Stomach (tissue), 4 donors: ENCODE measurements at regions not wholly inside any gene's neighbourhood (a gene's known extent, or its start where the extent isn't known, plus 50 kb on each side); places are given as distances from the start of the nearest gene placed in this dataset.

Experiments used
- CTCF ChIP-seq, 7 experiments: fragments of 450-650 bp in 4 of 7; fragments of 200-600 bp in 3 of 7; sonication (generic) in 3 of 7; IDR thresholded peaks; one replicate each; pipeline ENCODE4 v1.5.1; 2016 to 2019; ENCODE audit warnings: antibody characterized with exemption in 7 of 7, control low read depth in 2 of 7, mild to moderate bottlenecking in 1 of 7
- EP300 ChIP-seq: sonication (generic); formaldehyde crosslinking; IDR thresholded peaks from one replicate; pipeline ENCODE4 v1.6.1; 2017; ENCODE audit warnings: antibody characterized with exemption
- POLR2A ChIP-seq, 4 donors: fragments of 450-650 bp; IDR thresholded peaks; one replicate each; pipeline ENCODE4 v1.6.1; 2016; ENCODE audit warnings: antibody characterized with exemption in 4 of 4, control low read depth in 2 of 4, mild to moderate bottlenecking in 1 of 4, moderate library complexity in 1 of 4
- POLR2AphosphoS5 ChIP-seq, 3 donors: sonication (generic); formaldehyde crosslinking; IDR thresholded peaks; one replicate each; pipeline ENCODE4 v1.6.1; 2016; ENCODE audit warnings: antibody characterized with exemption in 3 of 3

GRCh38 chr7:46245586-46246111 is 324.6 kb upstream of the IGFBP3 start:
- no peak for TF ChIP-seq POLR2A (IDR thresholded peaks at IDR 0.05)
- no peak for TF ChIP-seq EP300
- no peak for TF ChIP-seq CTCF (IDR thresholded peaks at IDR 0.05)
- TF ChIP-seq POLR2AphosphoS5 (IDR thresholded peaks at IDR 0.05): no peak
